Pancreas (tissue), 10 donors: ENCODE measurements at regions not wholly inside any gene's neighbourhood (a gene's known extent, or its start where the extent isn't known, plus 50 kb on each side); places are given as distances from the start of the nearest gene placed in this dataset.

Source experiments
- ATAC-seq, 4 donors: fragments of 200-7000 bp; cut with Tn5 transposase; one replicate each; pipeline versions ENCODE4 v1.8.0 to v1.9.1; 2020; ENCODE audit warnings: mild to moderate bottlenecking in 4 of 4, moderate library complexity in 4 of 4
- DNase-seq, 6 donors: peaks; one replicate each; pipeline ENCODE4 v3.0.0-alpha.2; 2020
- FAIRE-seq: peaks from 2 replicates; lab custom pipeline; 2012; peaks lifted over from hg19 to GRCh38; lab: Jason Lieb, UNC
- H3K27ac ChIP-seq, 4 donors: fragments of 200-600 bp; sonication (generic); 1 replicate in 3 of 4; 2 replicates in 1 of 4; pipeline versions ENCODE4 v1.5.0 to v1.8.0; 2020
- H3K27me3 ChIP-seq, 4 donors: fragments of 200-600 bp; one replicate each; pipeline ENCODE4 v1.8.0; 2021
- H3K36me3 ChIP-seq, 3 donors: fragments of 200-600 bp; sonication (generic) in 1 of 3; one replicate each; pipeline versions ENCODE4 v1.5.0 to v1.8.0; 2020 to 2021
- H3K4me1 ChIP-seq, 3 donors: fragments of 200-600 bp; one replicate each; pipeline ENCODE4 v1.8.0; 2021
- H3K4me3 ChIP-seq, 4 donors: fragments of 200-600 bp; sonication (generic) in 2 of 4; one replicate each; pipeline versions ENCODE4 v1.5.0 to v1.8.0; 2020 to 2021
- H3K9me3 ChIP-seq, 4 donors: fragments of 200-600 bp; one replicate each; pipeline ENCODE4 v1.8.0; 2021
- CTCF ChIP-seq, 4 donors: fragments of 200-600 bp; sonication (generic) in 3 of 4; IDR thresholded peaks; one replicate each; pipeline versions ENCODE4 v1.5.0 to v1.8.0; 2021; ENCODE audit warnings: antibody characterized with exemption in 4 of 4
- WGBS, 2 donors: extraction: QIAGEN DNeasy Blood & Tissue Kit; methylation state at CpG; one replicate each; pipeline ENCODE4 v1.1.7; 2013; 5-methylcytosine and 5-hydroxymethylcytosine counted together
- intact Hi-C, 3 donors: fragments of 100-400 bp; cut with DNase I; formaldehyde crosslinking; loops; one replicate each; pipeline versions ENCODE4 v1.11.1 to v1.14.2; 2022
- donor health status: healthy with polysubstance abuse.
- donor health status: DM: no; HTN: no; CAD: no; lungs with moderate emphysema.
- donor health status: DM: no; HTN: no; CAD: no.
- donor health status: control.
- donor health status: control.
- donor health status: Bipolar disorder and iron deficiency.
- donor health status: DM: yes; HTN: yes; CAD: no.
- donor health status: DM: no; HTN: no; CAD: no.
- donor health status: DM: no; HTN: no; CAD: no.
- donor health status: DM: yes; HTN: yes; CAD: no.

GRCh38 chr2:78065366-78065765 is 543.2 kb upstream of the LRRTM4 start:
- FAIRE-seq (no peak), DNase-seq (no peak), ATAC-seq (no peak)
- Histone ChIP-seq H3K27me3 (no peaks in the 10 kb centered on the region), H3K36me3 (no peaks in the 10 kb centered on the region), H3K4me3 (no peak overlapping the region), H3K9me3 (no peaks in the 10 kb centered on the region), H3K27ac (no peak overlapping the region), H3K4me1 (no peaks in the 10 kb centered on the region)
- no peak for TF ChIP-seq CTCF (IDR thresholded peaks at IDR 0.05)
- intact Hi-C loops: no loop called here
- WGBS, 2 donors: 19 to 26% methylated on average over 3 of the region's 3 CpGs

- no peak for TF ChIP-seq CTCF (IDR thresholded peaks at IDR 0.05)
- FAIRE-seq (no peak), DNase-seq (no peak)
Measured at GRCh38 chr2:78068808-78069207, 546.6 kb upstream of the LRRTM4 start.

GRCh38 chr2:78070693-78071092 is 548.5 kb upstream of the LRRTM4 start:
- no peak for ATAC-seq
- Histone ChIP-seq H3K4me3 (no peak overlapping the region), H3K9me3 (no peaks in the 10 kb centered on the region), H3K4me1 (no peaks in the 10 kb centered on the region), H3K27ac (no peak overlapping the region), H3K27me3 (no peaks in the 10 kb centered on the region), H3K36me3 (no peaks in the 10 kb centered on the region)
- WGBS, 2 donors: 59 to 71% methylated on average over 3 of the region's 3 CpGs
- FAIRE-seq: no peak
- TF ChIP-seq CTCF (IDR thresholded peaks at IDR 0.05): no peak
- intact Hi-C loops: no loop called here
- no peak for DNase-seq

More at GRCh38 chr2:78068808-78069207, 546.6 kb upstream of the LRRTM4 start:
- Histone ChIP-seq H3K4me1 (no peaks in the 10 kb centered on the region), H3K4me3 (no peak overlapping the region), H3K27ac (no peak overlapping the region), H3K9me3 (no peaks in the 10 kb centered on the region), H3K27me3 (no peaks in the 10 kb centered on the region), H3K36me3 (no peaks in the 10 kb centered on the region)
- no peak for ATAC-seq
- intact Hi-C loops: no loop called here

- Histone ChIP-seq H3K9me3 (no peaks in the 10 kb centered on the region), H3K27ac (no peak overlapping the region), H3K27me3 (no peaks in the 10 kb centered on the region), H3K4me3 (no peak overlapping the region), H3K36me3 (no peaks in the 10 kb centered on the region), H3K4me1 (no peaks in the 10 kb centered on the region)
- 48 to 60% methylated on average over 4 of the region's 4 CpGs for WGBS, 2 donors
- DNase-seq (no peak), ATAC-seq (peak in 2 of 4 donors; percentile 25 to 69), FAIRE-seq (no peak)
- intact Hi-C loops: no loop called here
- no peak for TF ChIP-seq CTCF (IDR thresholded peaks at IDR 0.05)
Measured at GRCh38 chr2:78077633-78078032, 555.5 kb upstream of the LRRTM4 start.

GRCh38 chr2:78082555-78082954 is 560.4 kb upstream of the LRRTM4 start:
- Histone ChIP-seq H3K9me3 (no peaks in the 10 kb centered on the region), H3K27ac (no peak overlapping the region), H3K36me3 (no peaks in the 10 kb centered on the region), H3K27me3 (no peaks in the 10 kb centered on the region), H3K4me3 (no peak overlapping the region), H3K4me1 (no peaks in the 10 kb centered on the region)
- FAIRE-seq: no peak
- intact Hi-C loops: no loop called here
- no peak for TF ChIP-seq CTCF (IDR thresholded peaks at IDR 0.05)
- ATAC-seq: no peak
- no peak for DNase-seq
- 83 to 96% methylated on average over 2 of the region's 2 CpGs for WGBS, 2 donors
